Ishikawa (cell line): ENCODE measurements at regions not wholly inside any gene's neighbourhood (a gene's known extent, or its start where the extent isn't known, plus 50 kb on each side); places are given as distances from the start of the nearest gene placed in this dataset.

Source experiments
- CEBPB ChIP-seq: IDR thresholded peaks from 2 replicates; pipeline ENCODE4 v1.6.1; 2012
- CREB1 ChIP-seq: IDR thresholded peaks from 2 replicates; pipeline ENCODE4 v1.6.1; 2012; ENCODE audit warnings: low read depth
- EGR1 ChIP-seq: IDR thresholded peaks from 2 replicates; pipeline ENCODE4 v1.6.1; 2012
- EP300 ChIP-seq: IDR thresholded peaks from 2 replicates; pipeline ENCODE4 v1.6.1; 2012; ENCODE audit warnings: borderline replicate concordance
- FOXM1 ChIP-seq: IDR thresholded peaks from 2 replicates; pipeline ENCODE4 v1.6.1; 2012; ENCODE audit warnings: low read depth, borderline replicate concordance
- MAX ChIP-seq: IDR thresholded peaks from 2 replicates; pipeline ENCODE4 v1.6.1; 2012
- NFIC ChIP-seq: IDR thresholded peaks from 2 replicates; pipeline ENCODE4 v1.6.1; 2012
- RAD21 ChIP-seq: IDR thresholded peaks from 2 replicates; pipeline ENCODE4 v1.6.1; 2012; ENCODE audit warnings: low read depth
- TAF1 ChIP-seq: IDR thresholded peaks from 2 replicates; pipeline ENCODE4 v1.6.1; 2012; ENCODE audit warnings: low read depth, mild to moderate bottlenecking
- TCF12 ChIP-seq: IDR thresholded peaks from 2 replicates; pipeline ENCODE4 v1.6.1; 2012; ENCODE audit warnings: low read depth
- TEAD4 ChIP-seq: IDR thresholded peaks from 2 replicates; pipeline ENCODE4 v1.6.1; 2012
- USF1 ChIP-seq: IDR thresholded peaks from 2 replicates; pipeline ENCODE4 v1.6.1; 2012
- YY1 ChIP-seq: IDR thresholded peaks from 2 replicates; pipeline ENCODE4 v1.6.1; 2012; ENCODE audit warnings: low read depth

GRCh38 chr2:134193006-134193405 lies 60.9 kb upstream of the MGAT5 start:
- TF ChIP-seq MAX (no peak), EP300 (no peak), EGR1 (no peak), CREB1 (no peak), RAD21 (no peak), YY1 (no peak), TCF12 (no peak), USF1 (no peak), TEAD4 (no peak), TAF1 (no peak), CEBPB (no peak), FOXM1 (no peak), NFIC (no peak)
